HG03103 (cell line): ENCODE measurements at regions not wholly inside any gene's neighbourhood (a gene's known extent, or its start where the extent isn't known, plus 50 kb on each side); places are given as distances from the start of the nearest gene placed in this dataset.

Experiments
- ATAC-seq: cut with Tn5 transposase; IDR thresholded peaks from one replicate; pipeline ENCODE4 v1.9.1; 2021; ENCODE audit warnings: low read depth; ENCODE audit not compliant: unreplicated experiment

- ATAC-seq = no peak
Observed at GRCh38 chr11:104614117-104614680, 284.1 kb downstream of the CASP12 start.

GRCh38 chr11:104610635-104611034 lies 287.6 kb downstream of the CASP12 start:
- no peak for ATAC-seq

- peak; percentile 91 for ATAC-seq
Observed at GRCh38 chr11:104609311-104610085, 288.8 kb downstream of the CASP12 start.

GRCh38 chr11:104602643-104603042 lies 295.6 kb downstream of the CASP12 start:
- ATAC-seq = no peak

- no peak for ATAC-seq
Observed at GRCh38 chr11:104594228-104594958, 303.9 kb downstream of the CASP12 start.

GRCh38 chr11:104588970-104589369 lies 309.3 kb downstream of the CASP12 start:
- no peak for ATAC-seq

GRCh38 chr11:104588446-104588845 lies 309.8 kb downstream of the CASP12 start:
- no peak for ATAC-seq

- no peak for ATAC-seq
Observed at GRCh38 chr11:104584823-104585222, 313.4 kb downstream of the CASP12 start.

GRCh38 chr11:104583857-104584256 lies 314.4 kb downstream of the CASP12 start:
- no peak for ATAC-seq

GRCh38 chr11:104582431-104582830 lies 315.8 kb downstream of the CASP12 start:
- no peak for ATAC-seq

- no peak for ATAC-seq
Observed at GRCh38 chr11:104581246-104581980, 316.8 kb downstream of the CASP12 start.

- ATAC-seq = no peak
Observed at GRCh38 chr11:104573441-104573990, 324.7 kb downstream of the CASP12 start.

GRCh38 chr11:104572279-104572678 lies 326.0 kb downstream of the CASP12 start:
- no peak for ATAC-seq

GRCh38 chr11:104570078-104570701 lies 328.1 kb downstream of the CASP12 start:
- no peak for ATAC-seq

- no peak for ATAC-seq
Observed at GRCh38 chr11:104565583-104565961, 332.7 kb downstream of the CASP12 start.

- ATAC-seq = no peak
Observed at GRCh38 chr11:104564921-104565582, 333.2 kb downstream of the CASP12 start.

- no peak for ATAC-seq
Observed at GRCh38 chr11:104556606-104557301, 341.5 kb downstream of the CASP12 start.

GRCh38 chr11:104549019-104549418 lies 349.2 kb downstream of the CASP12 start:
- ATAC-seq = no peak

- ATAC-seq = no peak
Observed at GRCh38 chr11:104547996-104548661, 350.1 kb downstream of the CASP12 start.
